Left ventricle myocardium superior (tissue), 1 donor: ENCODE measurements at regions not wholly inside any gene's neighbourhood (a gene's known extent, or its start where the extent isn't known, plus 50 kb on each side); places are given as distances from the start of the nearest gene placed in this dataset.
A peak's percentile ranks its signal among the peaks of the same experiment; 100 is the strongest.
"Not testable (repeated sequence)": the region's sequence is repeated elsewhere in the genome, so short reads cannot be mapped to it uniquely, and the experiment has no call there.

Experiments
- ATAC-seq: fragments of 200-7000 bp; cut with Tn5 transposase; one replicate; pipeline ENCODE4 v1.9.1; 2020; ENCODE audit warnings: mild to moderate bottlenecking, moderate library complexity
- DNase-seq: peaks from one replicate; pipeline ENCODE4 v3.0.0-alpha.2; 2020
- intact Hi-C: fragments of 100-400 bp; cut with micrococcal nuclease; formaldehyde crosslinking; loops from one replicate; pipeline ENCODE4 v1.11.0; 2022
- donor health status: DM: no; HTN: yes; CAD: no; lungs with severe emphysema.

DNA sequence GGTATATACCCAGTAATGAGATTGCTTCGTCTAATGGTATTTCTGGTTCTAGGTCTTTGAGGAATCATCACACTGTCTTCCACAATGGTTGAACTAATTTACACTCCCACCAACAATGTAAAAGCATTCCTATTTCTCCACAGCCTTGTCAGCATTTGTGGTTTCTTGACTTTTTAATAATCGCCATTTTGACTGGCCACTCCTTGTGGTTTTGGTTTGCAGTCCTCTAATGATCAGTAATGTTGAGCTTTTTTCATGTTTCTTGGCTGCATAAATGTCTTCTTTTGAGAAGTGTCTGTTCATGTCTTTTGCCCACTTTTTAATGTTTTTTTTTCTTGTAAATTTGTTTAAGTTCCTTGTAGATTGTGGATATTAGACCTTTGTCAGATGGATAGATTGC lies 70.9 kb upstream of the SLIT3 start:
- DNase-seq, intact Hi-C loops, ATAC-seq: not testable (repeated sequence)

GRCh38 chr5:169369130-169369529 lies 68.2 kb upstream of the SLIT3 start:
- intact Hi-C loops = no loop called here
- ATAC-seq = no peak
- no peak for DNase-seq

- intact Hi-C loops = no loop called here
- DNase-seq = no peak
- ATAC-seq = no peak
These were observed 66.9 kb upstream of the SLIT3 start for GRCh38 chr5:169367861-169368260.

DNA sequence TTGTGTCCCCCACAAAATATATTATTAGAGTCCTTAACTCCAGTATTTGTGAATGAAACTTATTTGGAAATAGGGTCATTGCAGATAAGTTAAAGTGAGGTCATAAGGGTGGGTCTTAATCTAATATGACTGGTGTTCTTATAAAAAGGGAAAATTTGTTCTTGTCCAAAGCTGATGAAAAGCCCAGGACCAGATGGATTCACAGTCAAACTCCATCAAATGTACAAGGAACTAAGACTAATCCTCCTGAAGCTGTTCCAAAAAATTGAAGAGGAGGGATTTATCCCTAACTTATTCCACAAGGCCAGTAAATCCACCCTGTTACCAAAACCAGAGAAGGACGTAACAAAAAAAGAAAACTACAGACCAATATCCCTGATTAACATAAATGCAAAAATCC lies 56.4 kb upstream of the SLIT3 start:
- no peak for ATAC-seq
- intact Hi-C loops = no loop called here
- no peak for DNase-seq

GRCh38 chr5:169356811-169357210 lies 55.9 kb upstream of the SLIT3 start:
- ATAC-seq = no peak

GRCh38 chr5:169356181-169356580 lies 55.2 kb upstream of the SLIT3 start:
- no peak for ATAC-seq
- intact Hi-C loops = no loop called here
- DNase-seq = no peak

More at GRCh38 chr5:169356811-169357210, 55.9 kb upstream of the SLIT3 start:
- intact Hi-C loops = no loop called here
- DNase-seq = no peak

DNA sequence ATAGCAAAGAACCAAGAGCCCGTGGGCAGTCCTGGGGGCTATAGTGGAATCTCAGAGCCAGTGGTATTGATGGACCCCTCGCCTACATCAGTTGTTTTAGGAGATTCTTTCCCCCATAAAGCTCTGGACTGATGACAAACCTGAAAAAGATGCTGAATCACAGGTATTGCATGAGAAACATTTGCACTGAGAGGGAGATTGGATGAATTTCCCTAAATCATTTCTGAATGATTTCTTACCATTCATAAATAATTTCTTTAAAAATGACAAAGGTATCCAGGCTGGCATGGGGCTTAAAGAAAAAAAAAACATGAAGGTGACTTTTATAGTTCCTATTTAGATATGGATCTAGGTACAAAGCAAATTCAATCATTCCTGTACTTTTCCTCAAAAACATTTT lies 54.0 kb upstream of the SLIT3 start:
- no peak for DNase-seq
- ATAC-seq = no peak
- intact Hi-C loops = no loop called here

- no peak for DNase-seq
These were observed 53.3 kb upstream of the SLIT3 start for GRCh38 chr5:169354263-169354662.

GRCh38 chr5:169352901-169353300 lies 52.0 kb upstream of the SLIT3 start:
- intact Hi-C loops = no loop called here
- ATAC-seq = no peak
- DNase-seq = no peak

More at GRCh38 chr5:169354263-169354662, 53.3 kb upstream of the SLIT3 start:
- ATAC-seq = no peak
- intact Hi-C loops = no loop called here

DNA sequence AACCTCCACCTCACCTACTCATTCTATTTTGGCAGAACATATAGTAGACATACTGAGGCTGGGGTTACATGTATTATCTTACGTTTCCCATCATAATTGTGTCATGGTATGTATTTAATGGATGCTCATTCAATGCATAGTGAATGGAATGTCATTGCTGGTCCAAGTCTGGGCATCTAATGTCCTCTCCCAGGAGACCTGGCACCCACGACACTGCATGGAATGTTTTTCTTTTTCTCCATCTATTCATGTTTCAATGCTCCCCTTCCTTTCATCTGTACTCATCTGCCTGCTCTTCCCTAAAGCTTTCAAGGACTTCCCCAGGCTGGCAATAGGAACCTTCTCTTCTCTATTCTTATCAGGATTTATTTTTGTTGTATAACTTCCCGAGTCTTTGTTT lies 50.8 kb upstream of the SLIT3 start:
- intact Hi-C loops = no loop called here
- no peak for ATAC-seq
- DNase-seq = no peak

GRCh38 chr5:169350759-169351240 lies 49.9 kb upstream of the SLIT3 start:
- ATAC-seq (peak; percentile 82), DNase-seq (peak; percentile 39)
- intact Hi-C loops = no loop called here
